Naive B cell (primary cell): ENCODE measurements at regions not wholly inside any gene's neighbourhood (a gene's known extent, or its start where the extent isn't known, plus 50 kb on each side); places are given as distances from the start of the nearest gene placed in this dataset.
"Not testable (repeated sequence)": the region's sequence is repeated elsewhere in the genome, so short reads cannot be mapped to it uniquely, and the experiment has no call there.

Experiments used
- ATAC-seq, 2 donors: fragments of 150-1000 bp; cut with Tn5 transposase; 2 replicates each; pipeline ENCODE4 v1.10.0; 2021; ENCODE audit warnings: low read depth in 2 of 2, mild to moderate bottlenecking in 2 of 2, moderate library complexity in 2 of 2
- DNase-seq: peaks from one replicate; pipeline ENCODE4 v3.0.0; 2022
- H3K27ac Mint-ChIP-seq, 6 donors: one replicate each; pipeline ENCODE4 v1.8.0; 2020 to 2022; ENCODE audit warnings: mild to moderate bottlenecking in 6 of 6, mixed read lengths in 6 of 6, moderate library complexity in 5 of 6, inconsistent platforms in 2 of 6
- H3K27me3 Mint-ChIP-seq, 3 donors: one replicate each; pipeline ENCODE4 v1.8.0; 2021 to 2022; ENCODE audit warnings: mixed read lengths in 3 of 3, mild to moderate bottlenecking in 1 of 3
- H3K36me3 Mint-ChIP-seq, 2 donors: one replicate each; pipeline ENCODE4 v1.8.0; 2020 to 2022; ENCODE audit warnings: mixed read lengths in 2 of 2, inconsistent platforms in 1 of 2, mild to moderate bottlenecking in 1 of 2
- H3K4me1 Mint-ChIP-seq, 3 donors: one replicate each; pipeline ENCODE4 v1.8.0; 2020 to 2022; ENCODE audit warnings: mixed read lengths in 3 of 3, inconsistent platforms in 1 of 3, mild to moderate bottlenecking in 1 of 3, moderate library complexity in 1 of 3
- H3K4me3 Mint-ChIP-seq, 8 donors: one replicate each; pipeline ENCODE4 v1.8.0; 2020 to 2022; ENCODE audit warnings: mild to moderate bottlenecking in 8 of 8, mixed read lengths in 8 of 8, moderate library complexity in 8 of 8, inconsistent platforms in 2 of 8
- H3K9me3 Mint-ChIP-seq, 7 donors: one replicate each; pipeline ENCODE4 v1.8.0; 2020 to 2022; ENCODE audit warnings: mixed read lengths in 7 of 7, mild to moderate bottlenecking in 5 of 7, inconsistent platforms in 2 of 7, moderate library complexity in 1 of 7

DNA sequence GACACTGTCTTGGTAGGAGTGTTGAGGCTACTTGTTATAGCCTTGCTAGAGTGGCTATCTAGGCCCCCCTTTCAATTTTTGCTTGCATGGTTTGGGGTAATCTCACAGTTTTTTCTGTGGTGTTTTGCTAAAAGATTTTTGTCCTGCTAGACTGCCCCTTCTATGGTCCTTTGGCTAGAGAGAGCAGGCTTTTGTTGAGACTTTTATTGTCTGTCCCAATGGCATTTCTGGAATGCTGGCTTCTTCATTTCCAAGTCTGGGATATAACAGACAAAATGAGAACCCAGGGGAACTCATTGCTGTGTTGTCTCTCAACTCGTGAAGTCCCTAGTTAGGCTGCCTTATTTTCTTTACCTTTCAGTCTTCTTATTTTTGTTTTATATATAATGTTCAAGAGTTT lies 160.2 kb upstream of the ZC4H2 start:
- Mint-ChIP-seq H3K4me1 (peaks cover 0 to 7% (median 6%) of the 10 kb centered on the region in 3 donors), H3K27me3 (no peaks in the 10 kb centered on the region), H3K27ac (no peak overlapping the region), H3K36me3 (peaks cover 9 to 41% of the 10 kb centered on the region in 2 donors), H3K9me3 (peaks cover 19 to 75% (median 45%) of the 10 kb centered on the region in 7 donors), H3K4me3 (no peak overlapping the region)
- DNase-seq (no peak), ATAC-seq (no peak)

DNA sequence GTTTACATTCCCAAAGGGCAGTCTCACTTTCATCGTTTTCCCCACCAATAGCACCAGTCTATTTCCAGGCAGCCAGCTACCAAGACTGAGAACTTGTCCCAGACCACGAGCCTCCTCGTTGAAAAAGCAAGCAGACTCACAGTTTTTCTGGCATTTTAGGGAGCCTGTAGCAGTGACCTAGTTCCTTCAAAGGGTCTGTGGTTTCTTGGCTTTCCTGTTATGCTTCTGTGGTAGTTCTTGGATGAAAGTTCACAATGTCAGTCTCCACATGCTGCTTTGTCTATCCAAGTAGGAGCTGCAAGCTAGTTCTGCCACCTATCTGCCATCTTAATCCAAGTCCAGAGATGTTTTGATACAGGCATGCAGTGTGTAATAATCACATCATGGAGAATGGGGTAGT lies 151.6 kb upstream of the ZC4H2 start:
- Mint-ChIP-seq H3K9me3 (peaks cover 30 to 91% (median 69%) of the 10 kb centered on the region in 7 donors), H3K36me3 (peaks cover 23 to 66% of the 10 kb centered on the region in 2 donors), H3K27me3 (no peaks in the 10 kb centered on the region), H3K4me3 (no peak overlapping the region), H3K27ac (no peak overlapping the region), H3K4me1 (peaks cover 3 to 9% (median 7%) of the 10 kb centered on the region in 3 donors)
- ATAC-seq, result no peak
- no peak for DNase-seq

DNA sequence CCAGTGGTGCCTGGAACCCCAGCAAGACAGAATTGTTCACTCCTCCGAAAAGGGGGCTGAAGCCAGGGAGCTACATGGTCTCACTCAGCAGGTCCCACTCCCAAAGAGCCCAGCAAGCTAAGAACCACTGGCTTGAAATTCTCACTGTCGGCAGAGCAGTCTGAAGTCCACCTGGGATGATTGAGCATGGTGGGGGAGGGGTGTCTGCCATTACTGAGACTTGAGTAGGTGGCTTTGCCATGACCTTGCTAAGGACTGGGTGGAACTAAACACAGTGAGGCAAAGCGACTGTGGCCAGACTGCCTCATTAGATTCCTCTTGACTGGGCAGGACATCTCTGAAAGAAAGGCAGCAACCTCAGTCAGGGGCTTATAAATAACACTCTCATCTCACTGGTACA lies 122.6 kb upstream of the ZC4H2 start:
- no peaks in the 10 kb centered on the region for H3K4me1 Mint-ChIP-seq
- H3K4me3 Mint-ChIP-seq, result no peak overlapping the region
- no peaks in the 10 kb centered on the region for H3K27me3 Mint-ChIP-seq
- ATAC-seq, result no peak
- H3K27ac Mint-ChIP-seq, result no peak overlapping the region
- peaks cover 15 to 74% (median 48%) of the 10 kb centered on the region in 7 donors for H3K9me3 Mint-ChIP-seq
- H3K36me3 Mint-ChIP-seq, result peaks cover 0 to 17% of the 10 kb centered on the region in 2 donors
- DNase-seq, result no peak

DNA sequence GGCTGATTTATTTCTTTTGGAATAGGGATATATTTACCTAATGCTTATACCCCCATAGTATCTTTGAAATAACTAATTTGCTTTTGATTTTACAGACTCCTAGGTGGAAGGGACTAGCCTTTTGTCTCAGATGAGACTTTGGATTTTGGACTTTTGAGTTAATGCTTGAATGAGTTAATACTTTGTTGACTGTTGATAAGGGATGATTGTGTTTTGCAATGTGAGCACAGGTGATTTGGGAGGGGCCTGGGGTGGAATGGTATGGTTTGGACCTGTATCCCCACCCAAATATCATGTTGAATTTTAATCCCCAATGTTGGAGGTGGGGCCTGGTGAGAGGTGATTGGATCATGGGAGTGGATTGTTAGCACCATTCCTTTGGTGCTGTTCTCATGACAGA lies 117.4 kb upstream of the ZC4H2 start:
- Mint-ChIP-seq H3K4me3 (no peak overlapping the region), H3K36me3 (peaks cover 19 to 39% of the 10 kb centered on the region in 2 donors), H3K27me3 (no peaks in the 10 kb centered on the region), H3K4me1 (no peaks in the 10 kb centered on the region), H3K27ac (no peak overlapping the region), H3K9me3 (peaks cover 7 to 51% (median 43%) of the 10 kb centered on the region in 7 donors)
- no peak for ATAC-seq
- DNase-seq, result no peak

DNA sequence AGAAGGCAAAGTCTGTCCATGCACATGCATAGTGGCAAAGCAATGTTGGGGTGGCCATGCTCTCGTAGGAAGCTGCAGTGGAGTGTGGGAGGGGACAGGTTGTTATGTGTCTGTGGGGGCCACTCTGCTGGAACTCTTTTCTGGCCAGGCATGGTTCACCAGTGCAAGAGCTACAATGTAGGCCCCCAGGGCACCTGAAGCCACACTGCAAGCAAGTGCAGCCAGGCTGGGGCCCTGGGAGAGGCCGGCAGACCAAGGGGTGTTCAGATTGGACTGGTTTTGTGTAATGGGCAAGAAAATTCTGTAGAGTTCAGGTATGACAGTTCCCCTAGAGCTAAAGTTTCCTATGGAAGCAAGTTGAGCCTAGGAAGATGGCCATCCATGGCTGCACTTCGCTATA lies 97.0 kb upstream of the ZC4H2 start:
- Mint-ChIP-seq H3K27me3 (no peaks in the 10 kb centered on the region), H3K4me3 (no peak overlapping the region), H3K9me3 (peaks cover 16 to 89% (median 48%) of the 10 kb centered on the region in 7 donors), H3K27ac (no peak overlapping the region), H3K4me1 (peaks cover 2 to 4% (median 3%) of the 10 kb centered on the region in 3 donors), H3K36me3 (peaks cover 73 to 74% of the 10 kb centered on the region in 2 donors)
- DNase-seq, result no peak
- no peak for ATAC-seq

DNA sequence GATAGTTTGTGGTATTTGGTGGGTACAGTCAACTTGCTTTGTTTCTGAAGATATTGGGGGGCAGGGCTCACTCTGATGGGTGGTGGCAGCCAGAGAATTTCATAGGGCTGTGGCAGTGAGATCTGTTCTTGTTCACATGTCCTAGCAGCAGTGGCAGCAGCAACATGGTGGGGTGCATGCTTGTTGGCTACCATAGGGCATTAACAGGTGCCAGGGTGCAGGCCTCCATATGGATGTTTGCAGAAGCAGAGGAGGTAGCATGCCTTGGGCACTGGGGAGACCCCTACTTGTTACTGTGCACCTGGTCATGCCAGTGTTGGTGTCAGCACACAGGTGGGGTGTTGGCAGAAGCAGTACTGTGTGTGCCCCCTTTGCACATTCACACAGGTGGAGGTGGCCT lies 96.3 kb upstream of the ZC4H2 start:
- Mint-ChIP-seq H3K27ac (no peak overlapping the region), H3K27me3 (no peaks in the 10 kb centered on the region), H3K4me1 (peaks cover 3 to 6% (median 5%) of the 10 kb centered on the region in 3 donors), H3K4me3 (no peak overlapping the region), H3K36me3 (peaks cover 74% of the 10 kb centered on the region in 2 donors), H3K9me3 (peaks cover 15 to 88% (median 45%) of the 10 kb centered on the region in 7 donors)
- DNase-seq (no peak), ATAC-seq (no peak)

DNA sequence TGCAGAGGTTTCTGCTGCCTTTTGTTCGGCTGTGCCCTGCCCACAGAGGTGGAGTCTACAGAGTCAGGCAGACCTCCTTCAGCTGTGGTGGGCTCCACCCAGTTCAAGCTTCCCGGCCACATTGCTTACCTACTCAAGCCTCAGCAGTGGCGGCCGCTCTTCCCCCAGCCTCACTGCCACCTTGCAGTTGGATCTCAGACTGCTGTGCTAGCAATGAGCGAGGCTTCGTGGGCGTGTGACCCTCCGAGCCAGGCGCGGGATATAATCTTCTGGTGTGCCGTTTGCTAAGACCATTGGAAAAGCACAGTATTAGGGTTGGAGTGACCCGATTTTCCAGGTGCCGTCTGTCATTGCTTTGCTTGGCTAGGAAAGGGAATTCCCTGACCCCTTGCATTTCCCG lies 82.4 kb upstream of the ZC4H2 start:
- Mint-ChIP-seq H3K36me3 (peaks cover 29 to 41% of the 10 kb centered on the region in 2 donors), H3K27ac (peak overlapping the region in 1 of 6 donors; percentile 22), H3K9me3 (peaks cover 0 to 43% (median 22%) of the 10 kb centered on the region in 7 donors)
- ATAC-seq, H3K4me3 Mint-ChIP-seq, H3K4me1 Mint-ChIP-seq, H3K27me3 Mint-ChIP-seq, DNase-seq: not testable (repeated sequence)

DNA sequence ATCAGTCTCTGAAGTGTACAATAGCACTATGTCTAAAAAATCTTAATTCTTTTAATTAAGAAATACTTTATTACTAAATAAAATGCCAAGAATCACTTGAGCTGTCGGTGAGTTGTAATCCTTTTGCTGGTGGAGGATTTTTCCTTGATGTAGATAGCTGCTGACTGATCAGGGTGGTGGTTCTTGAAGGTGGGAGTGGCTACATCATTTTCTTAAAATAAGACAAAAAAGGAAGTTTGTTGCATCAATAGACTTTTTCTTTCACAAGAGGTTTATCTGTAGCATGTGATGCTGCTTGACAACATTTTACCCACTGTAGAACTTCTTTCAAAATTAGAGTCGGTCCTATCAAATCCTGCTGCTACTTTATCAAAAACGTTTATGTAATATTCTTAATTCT lies 68.8 kb upstream of the ZC4H2 start:
- no peak for ATAC-seq
- Mint-ChIP-seq H3K36me3 (peaks cover 7 to 14% of the 10 kb centered on the region in 2 donors), H3K27ac (no peak overlapping the region), H3K9me3 (peaks cover 5 to 35% (median 24%) of the 10 kb centered on the region in 7 donors), H3K4me3 (no peak overlapping the region), H3K4me1 (peaks cover 0 to 10% (median 0%) of the 10 kb centered on the region in 3 donors), H3K27me3 (no peaks in the 10 kb centered on the region)
- DNase-seq, result no peak

DNA sequence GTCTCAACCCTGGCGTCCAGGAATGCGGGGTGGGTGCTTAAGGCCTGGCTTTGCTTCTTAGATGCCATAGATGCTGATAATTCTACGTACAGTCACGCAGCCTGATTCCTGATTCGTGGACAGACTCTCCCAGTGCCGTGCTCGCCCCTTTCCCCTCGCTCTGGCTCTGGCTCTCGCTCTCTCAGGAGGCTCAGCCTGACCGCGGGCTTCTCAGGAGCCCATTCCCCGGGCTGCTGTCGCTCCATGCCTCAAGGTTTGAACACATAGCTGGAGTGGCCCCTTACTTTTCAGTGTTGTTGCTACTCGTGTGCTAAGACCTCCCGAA lies 59.2 kb upstream of the ZC4H2 start:
- Mint-ChIP-seq H3K36me3 (no peaks in the 10 kb centered on the region), H3K4me3 (peak overlapping the region; percentile 85 to 96 (median 94)), H3K27ac (peak overlapping the region; percentile 80 to 97 (median 95)), H3K9me3 (no peaks in the 10 kb centered on the region), H3K27me3 (no peaks in the 10 kb centered on the region), H3K4me1 (peaks cover 3 to 11% (median 8%) of the 10 kb centered on the region in 3 donors)
- peak; percentile 14 to 17 for ATAC-seq
- DNase-seq, result no peak

DNA sequence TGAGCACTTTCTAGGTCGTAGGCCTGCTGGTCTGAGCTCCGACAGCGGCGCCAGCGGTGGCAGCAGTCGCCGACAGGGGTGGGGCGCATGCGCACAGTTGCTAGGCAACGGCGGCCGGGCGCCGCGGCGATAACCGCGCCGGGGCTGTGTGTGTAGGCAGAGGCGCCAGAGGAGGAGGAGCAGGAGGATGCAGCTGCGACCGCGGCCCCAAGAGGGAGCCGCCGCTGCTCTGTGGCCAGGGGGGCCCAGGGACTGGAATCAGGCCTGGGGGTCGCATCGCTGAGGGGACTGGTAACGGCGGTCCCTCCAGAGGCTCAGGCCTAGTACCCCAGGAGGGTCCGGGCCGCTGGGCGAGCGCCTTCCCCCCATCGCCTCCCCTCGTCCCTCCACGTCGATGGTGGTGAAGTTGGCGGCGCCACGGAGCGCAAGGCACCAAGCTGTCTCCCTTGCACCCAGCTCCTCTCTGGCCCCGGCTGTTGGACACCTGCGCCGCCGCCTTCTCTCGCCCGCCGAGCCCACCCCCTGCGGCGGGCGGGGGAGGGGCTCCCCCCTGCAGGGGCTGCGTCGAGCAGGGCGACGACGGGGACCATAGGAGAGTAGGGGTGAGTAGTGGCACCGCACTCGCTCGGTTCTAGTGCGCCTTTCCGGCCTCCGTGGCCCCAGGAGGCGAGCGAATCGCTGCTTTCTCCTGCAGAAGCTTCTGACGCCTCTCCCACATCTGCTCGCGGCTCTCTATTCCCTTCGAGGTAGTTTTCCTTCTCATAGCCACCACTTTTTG lies 58.6 kb upstream of the ZC4H2 start, which contains the start of gene ZC3H12B:
Gene ZC3H12B, plus strand, starts transcription at position 159 of the 778 bp plus-strand sequence.
- peak; percentile 87 to 89 for ATAC-seq
- no peaks in the 10 kb centered on the region for H3K27me3 Mint-ChIP-seq
- no peaks in the 10 kb centered on the region for H3K36me3 Mint-ChIP-seq
- DNase-seq, result peak; percentile 80
- H3K9me3 Mint-ChIP-seq, result no peaks in the 10 kb centered on the region
- peak within 1 kb of the TSS; percentile 85 to 96 (median 94) for H3K4me3 Mint-ChIP-seq
- H3K4me1 Mint-ChIP-seq, result peaks cover 3 to 11% (median 8%) of the 10 kb centered on the region in 3 donors
- peak within 1 kb of the TSS; percentile 88 to 99 (median 97) for H3K27ac Mint-ChIP-seq

DNA sequence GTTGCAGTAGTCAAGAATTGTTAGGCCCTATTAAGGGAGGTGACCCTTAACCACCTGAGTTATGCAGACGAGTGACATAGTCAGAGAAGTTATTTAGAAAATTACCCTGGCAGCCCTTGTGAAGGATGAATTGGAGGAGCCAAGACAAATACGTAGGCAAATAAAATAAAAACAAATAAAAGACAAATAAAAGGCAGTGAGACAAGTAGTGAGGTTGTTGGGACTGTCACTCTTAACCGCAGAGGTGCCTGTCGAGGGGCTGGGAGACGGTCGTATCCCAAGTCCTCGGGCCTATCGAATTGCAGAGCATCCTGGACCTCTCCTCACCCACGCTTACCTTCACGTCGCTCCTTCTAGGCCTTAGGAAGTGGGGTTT lies 58.0 kb upstream of the ZC4H2 start:
- Mint-ChIP-seq H3K36me3 (no peaks in the 10 kb centered on the region), H3K4me1 (peaks cover 5 to 11% (median 8%) of the 10 kb centered on the region in 3 donors), H3K9me3 (no peaks in the 10 kb centered on the region), H3K4me3 (peak overlapping the region; percentile 85 to 96 (median 94)), H3K27me3 (no peaks in the 10 kb centered on the region), H3K27ac (peak overlapping the region; percentile 88 to 99 (median 97))
- ATAC-seq (no peak), DNase-seq (no peak)
